ENCODE measurements at regions not wholly inside any gene's neighbourhood (a gene's known extent, or its start where the extent isn't known, plus 50 kb on each side); places are given as distances from the start of the nearest gene placed in this dataset.

- DNase-seq (ENCODE audit: low spot score): no peak
Measured at GRCh38 chrX:133159205-133159604, 58.9 kb downstream of the TFDP3 start.

- peak; percentile 20 for DNase-seq (ENCODE audit: low spot score)
Measured at GRCh38 chrX:133151336-133151735, 54.4 kb upstream of the USP26 start.

GRCh38 chrX:133150730-133151129 is 53.8 kb upstream of the USP26 start:
- no peak for DNase-seq (ENCODE audit: low spot score)
